ENCODE measurements at regions not wholly inside any gene's neighbourhood (a gene's known extent, or its start where the extent isn't known, plus 50 kb on each side); places are given as distances from the start of the nearest gene placed in this dataset.

- no peak for DNase-seq
- no peak overlapping the region for H3K4me3 ChIP-seq
- no peak for TF ChIP-seq CTCF (IDR thresholded peaks at IDR 0.05)
- H3K9me3 ChIP-seq = no peaks in the 10 kb centered on the region
- H3K27ac ChIP-seq = no peak overlapping the region
- H3K4me1 ChIP-seq = no peaks in the 10 kb centered on the region
- no peaks in the 10 kb centered on the region for H3K36me3 ChIP-seq
- intact Hi-C loops (cut with DNase I; ENCODE audit: low total_unique reads) = loop anchor here (10.0 kb wide), 1 partner anchor 58 kb away; no protein-coding TSS in a partner anchor
- no peaks in the 10 kb centered on the region for H3K27me3 ChIP-seq
Observed at GRCh38 chr7:22662556-22663356, 64.2 kb upstream of the IL6 start.

GRCh38 chr7:22662036-22662435 lies 65.0 kb upstream of the IL6 start:
- no peak for DNase-seq
- Histone ChIP-seq H3K27me3 (no peaks in the 10 kb centered on the region), H3K9me3 (no peaks in the 10 kb centered on the region), H3K27ac (no peak overlapping the region), H3K4me3 (no peak overlapping the region), H3K36me3 (no peaks in the 10 kb centered on the region), H3K4me1 (no peaks in the 10 kb centered on the region)
- TF ChIP-seq CTCF (IDR thresholded peaks at IDR 0.05) (no peak), POLR2A (IDR thresholded peaks at IDR 0.05) (no peak)
- intact Hi-C loops (cut with DNase I; ENCODE audit: low total_unique reads) = loop anchor here (10.0 kb wide), 1 partner anchor 57 kb away; no protein-coding TSS in a partner anchor

- no peaks in the 10 kb centered on the region for H3K4me1 ChIP-seq
- intact Hi-C loops (cut with DNase I; ENCODE audit: low total_unique reads) = loop anchor here (10.0 kb wide), 1 partner anchor 56 kb away; no protein-coding TSS in a partner anchor
- DNase-seq = no peak
- no peak for TF ChIP-seq CTCF (IDR thresholded peaks at IDR 0.05)
- no peak overlapping the region for H3K4me3 ChIP-seq
- no peaks in the 10 kb centered on the region for H3K27me3 ChIP-seq
- no peaks in the 10 kb centered on the region for H3K9me3 ChIP-seq
- H3K27ac ChIP-seq = no peak overlapping the region
- H3K36me3 ChIP-seq = no peaks in the 10 kb centered on the region
Observed at GRCh38 chr7:22660732-22661131, 66.3 kb upstream of the IL6 start.

GRCh38 chr7:22660293-22660692 lies 66.7 kb upstream of the IL6 start:
- H3K4me3 ChIP-seq = no peak overlapping the region
- DNase-seq = no peak
- H3K9me3 ChIP-seq = no peaks in the 10 kb centered on the region
- TF ChIP-seq POLR2A (IDR thresholded peaks at IDR 0.05) (no peak), CTCF (IDR thresholded peaks at IDR 0.05) (no peak)
- intact Hi-C loops (cut with DNase I; ENCODE audit: low total_unique reads) = loop anchor here (10.0 kb wide), 1 partner anchor 55 kb away; no protein-coding TSS in a partner anchor
- H3K27me3 ChIP-seq = no peaks in the 10 kb centered on the region
- no peaks in the 10 kb centered on the region for H3K36me3 ChIP-seq
- no peak overlapping the region for H3K27ac ChIP-seq
- H3K4me1 ChIP-seq = no peaks in the 10 kb centered on the region

GRCh38 chr7:22659741-22660140 lies 67.3 kb upstream of the IL6 start:
- DNase-seq = no peak
- Histone ChIP-seq H3K27me3 (no peaks in the 10 kb centered on the region), H3K27ac (no peak overlapping the region), H3K9me3 (no peaks in the 10 kb centered on the region), H3K4me3 (no peak overlapping the region), H3K36me3 (no peaks in the 10 kb centered on the region), H3K4me1 (no peaks in the 10 kb centered on the region)
- intact Hi-C loops (cut with DNase I; ENCODE audit: low total_unique reads) = loop anchor here (10.0 kb wide), 1 partner anchor 55 kb away; no protein-coding TSS in a partner anchor
- TF ChIP-seq CTCF (IDR thresholded peaks at IDR 0.05) = no peak
- TF ChIP-seq POLR2A (IDR thresholded peaks at IDR 0.05) = no peak
